Right lobe of liver (tissue), 4 donors: ENCODE measurements at regions not wholly inside any gene's neighbourhood (a gene's known extent, or its start where the extent isn't known, plus 50 kb on each side); places are given as distances from the start of the nearest gene placed in this dataset.

Source experiments
- CTCF ChIP-seq, 4 donors: fragments of 200-600 bp in 3 of 4; fragments of 450-650 bp in 1 of 4; IDR thresholded peaks; one replicate each; pipeline versions ENCODE4 v1.5.1 to v1.8.0; 2016 to 2022; ENCODE audit warnings: antibody characterized with exemption in 4 of 4, mild to moderate bottlenecking in 2 of 4
- POLR2A ChIP-seq: fragments of 450-650 bp; IDR thresholded peaks from one replicate; pipeline ENCODE4 v1.6.1; 2017; ENCODE audit warnings: antibody characterized with exemption, mild to moderate bottlenecking
- donor health status: DM: no; HTN: no; CAD: no.
- donor health status: DM: no; HTN: no; CAD: no.
- donor health status: DM: no; HTN: yes; CAD: no.

GRCh38 chr5:1701216-1701864 is 98.3 kb downstream of the MRPL36 start:
- TF ChIP-seq POLR2A (no peak), CTCF (IDR thresholded peaks at IDR 0.05) (no peak)
